DOHH2 (cell line): ENCODE measurements at regions not wholly inside any gene's neighbourhood (a gene's known extent, or its start where the extent isn't known, plus 50 kb on each side); places are given as distances from the start of the nearest gene placed in this dataset.

Source experiments
- H3F3A ChIP-seq: fragments of 200-600 bp; sonication (generic), shearing (Covaris generic); 2 replicates; pipeline ENCODE4 v1.6.0; 2016; ENCODE audit warnings: antibody characterized with exemption, mild to moderate bottlenecking; ENCODE audit not compliant: control insufficient read depth, insufficient read depth
- H3K27ac ChIP-seq: fragments of 200-600 bp; sonication (generic); 2 replicates; pipeline ENCODE4 v1.5.1; 2014; ENCODE audit warnings: low read depth, mild to moderate bottlenecking, low read length, moderate library complexity
- H3K27me3 ChIP-seq: fragments of 200-600 bp; sonication (generic); 2 replicates; pipeline ENCODE4 v1.6.1; 2014; ENCODE audit warnings: mild to moderate bottlenecking, low read length, mixed read lengths; ENCODE audit not compliant: control insufficient read depth
- H3K36me3 ChIP-seq: fragments of 200-600 bp; sonication (generic); 2 replicates; pipeline ENCODE4 v1.6.1; 2014; ENCODE audit warnings: mild to moderate bottlenecking, low read length, moderate library complexity, mixed read lengths; ENCODE audit not compliant: control insufficient read depth
- H3K4me1 ChIP-seq: fragments of 200-600 bp; sonication (generic); 2 replicates; pipeline ENCODE4 v1.6.1; 2014; ENCODE audit warnings: mild to moderate bottlenecking, low read length, mixed read lengths; ENCODE audit not compliant: control insufficient read depth
- H3K4me2 ChIP-seq: fragments of 200-600 bp; sonication (generic); 2 replicates; pipeline ENCODE4 v1.6.0; 2014; ENCODE audit warnings: mild to moderate bottlenecking, low read length, moderate library complexity
- H3K4me3 ChIP-seq: fragments of 200-600 bp; sonication (generic); 2 replicates; pipeline ENCODE4 v1.5.1; 2014; ENCODE audit warnings: mild to moderate bottlenecking, low read length, mixed read lengths
- H3K79me2 ChIP-seq: fragments of 200-600 bp; sonication (generic); 2 replicates; pipeline ENCODE4 v1.6.1; 2014; ENCODE audit warnings: mild to moderate bottlenecking, low read length, mixed read lengths; ENCODE audit not compliant: control insufficient read depth
- H3K9me2 ChIP-seq: fragments of 200-600 bp; sonication (generic); replicated peaks from 2 replicates; pipeline ENCODE4 v1.6.1; 2014; ENCODE audit warnings: mild to moderate bottlenecking, low read length, mixed read lengths; ENCODE audit not compliant: control insufficient read depth
- H3K9me3 ChIP-seq: fragments of 200-600 bp; sonication (generic); 2 replicates; pipeline ENCODE4 v1.6.1; 2014; ENCODE audit warnings: antibody characterized with exemption, low read length, mixed read lengths; ENCODE audit not compliant: control insufficient read depth, insufficient read depth
- H4K20me1 ChIP-seq: fragments of 200-600 bp; sonication (generic); 2 replicates; pipeline ENCODE4 v1.6.0; 2014; ENCODE audit warnings: low read depth, mild to moderate bottlenecking, antibody characterized with exemption, low read length, moderate library complexity; ENCODE audit not compliant: control insufficient read depth, insufficient read depth
- EZH2phosphoT487 ChIP-seq: fragments of 200-600 bp; sonication (generic); IDR thresholded peaks from 2 replicates; pipeline ENCODE4 v1.6.1; 2017; ENCODE audit warnings: borderline replicate concordance, mild to moderate bottlenecking, antibody characterized with exemption, low read length, moderate library complexity, mixed read lengths
- TF ChIP-seq, protein P1 (sequence below): fragments of 200-600 bp; sonication (generic); IDR thresholded peaks from one replicate; pipeline ENCODE4 v1.5.1; 2014; ENCODE audit warnings: antibody characterized with exemption, mild to moderate bottlenecking, low read depth, low read length; ENCODE audit not compliant: poor library complexity, severe bottlenecking

DNA sequence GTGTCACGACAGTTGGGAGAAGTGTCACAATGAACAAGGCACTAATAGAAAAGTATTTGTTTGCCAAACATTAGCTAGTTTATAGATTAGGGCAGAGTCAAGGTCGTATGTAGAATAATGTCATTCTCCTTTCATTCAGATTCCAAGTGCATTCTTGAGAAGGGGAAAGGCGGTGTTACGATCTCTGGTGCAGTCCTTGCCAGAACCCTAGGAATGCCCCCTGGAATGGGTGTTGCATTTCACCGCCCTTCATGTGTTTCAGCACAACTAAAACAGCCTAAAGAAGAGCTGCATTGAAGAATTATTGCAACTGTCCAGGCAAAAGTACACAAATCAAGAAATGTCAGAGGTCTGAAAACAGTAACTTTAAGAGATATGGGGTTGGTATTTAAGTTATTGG lies 721.0 kb upstream of the WWC1 start:
- H3K27ac ChIP-seq = no peak overlapping the region
- TF ChIP-seq, protein P1, sequence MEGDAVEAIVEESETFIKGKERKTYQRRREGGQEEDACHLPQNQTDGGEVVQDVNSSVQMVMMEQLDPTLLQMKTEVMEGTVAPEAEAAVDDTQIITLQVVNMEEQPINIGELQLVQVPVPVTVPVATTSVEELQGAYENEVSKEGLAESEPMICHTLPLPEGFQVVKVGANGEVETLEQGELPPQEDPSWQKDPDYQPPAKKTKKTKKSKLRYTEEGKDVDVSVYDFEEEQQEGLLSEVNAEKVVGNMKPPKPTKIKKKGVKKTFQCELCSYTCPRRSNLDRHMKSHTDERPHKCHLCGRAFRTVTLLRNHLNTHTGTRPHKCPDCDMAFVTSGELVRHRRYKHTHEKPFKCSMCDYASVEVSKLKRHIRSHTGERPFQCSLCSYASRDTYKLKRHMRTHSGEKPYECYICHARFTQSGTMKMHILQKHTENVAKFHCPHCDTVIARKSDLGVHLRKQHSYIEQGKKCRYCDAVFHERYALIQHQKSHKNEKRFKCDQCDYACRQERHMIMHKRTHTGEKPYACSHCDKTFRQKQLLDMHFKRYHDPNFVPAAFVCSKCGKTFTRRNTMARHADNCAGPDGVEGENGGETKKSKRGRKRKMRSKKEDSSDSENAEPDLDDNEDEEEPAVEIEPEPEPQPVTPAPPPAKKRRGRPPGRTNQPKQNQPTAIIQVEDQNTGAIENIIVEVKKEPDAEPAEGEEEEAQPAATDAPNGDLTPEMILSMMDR = no peak
- TF ChIP-seq EZH2phosphoT487 = no peak
- no peaks in the 10 kb centered on the region for H3K9me3 ChIP-seq
- H3K4me2 ChIP-seq = no peak overlapping the region
- no peaks in the 10 kb centered on the region for H3F3A ChIP-seq
- 0 out of 2 replicates have a peak, but pooled peaks cover 3% of the 10 kb centered on the region for H3K27me3 ChIP-seq
- no peaks in the 10 kb centered on the region for H3K9me2 ChIP-seq
- H3K36me3 ChIP-seq = no peaks in the 10 kb centered on the region
- no peaks in the 10 kb centered on the region for H4K20me1 ChIP-seq
- no peaks in the 10 kb centered on the region for H3K79me2 ChIP-seq
- no peaks in the 10 kb centered on the region for H3K4me1 ChIP-seq
- H3K4me3 ChIP-seq = no peak overlapping the region

DNA sequence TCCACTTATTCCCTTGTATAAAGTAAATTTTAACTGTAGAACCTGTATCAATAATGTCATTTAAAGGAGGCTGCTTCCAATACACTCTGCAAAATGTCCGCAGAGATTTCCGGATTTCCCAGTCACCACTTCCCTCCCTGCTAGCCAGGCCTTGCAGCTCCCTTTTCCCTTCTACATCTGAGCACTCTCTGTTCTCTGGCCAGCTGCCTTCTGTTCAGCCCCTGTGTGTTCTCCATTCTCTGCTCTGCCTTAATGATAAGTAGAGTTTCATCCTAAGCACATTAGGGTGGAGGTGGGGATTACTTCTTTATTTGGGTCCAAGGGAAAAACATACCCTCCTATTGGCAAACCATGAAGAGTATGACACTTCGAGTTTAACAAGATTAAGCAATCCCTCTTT lies 719.6 kb upstream of the WWC1 start:
- Histone ChIP-seq H3K9me2 (no peaks in the 10 kb centered on the region), H4K20me1 (no peaks in the 10 kb centered on the region), H3K27ac (no peak overlapping the region), H3K27me3 (0 out of 2 replicates have a peak, but pooled peaks cover 3% of the 10 kb centered on the region), H3F3A (no peaks in the 10 kb centered on the region), H3K9me3 (no peaks in the 10 kb centered on the region), H3K36me3 (no peaks in the 10 kb centered on the region), H3K79me2 (no peaks in the 10 kb centered on the region), H3K4me1 (no peaks in the 10 kb centered on the region), H3K4me3 (no peak overlapping the region), H3K4me2 (no peak overlapping the region)
- TF ChIP-seq EZH2phosphoT487 = no peak
- TF ChIP-seq, protein P1 = no peak

DNA sequence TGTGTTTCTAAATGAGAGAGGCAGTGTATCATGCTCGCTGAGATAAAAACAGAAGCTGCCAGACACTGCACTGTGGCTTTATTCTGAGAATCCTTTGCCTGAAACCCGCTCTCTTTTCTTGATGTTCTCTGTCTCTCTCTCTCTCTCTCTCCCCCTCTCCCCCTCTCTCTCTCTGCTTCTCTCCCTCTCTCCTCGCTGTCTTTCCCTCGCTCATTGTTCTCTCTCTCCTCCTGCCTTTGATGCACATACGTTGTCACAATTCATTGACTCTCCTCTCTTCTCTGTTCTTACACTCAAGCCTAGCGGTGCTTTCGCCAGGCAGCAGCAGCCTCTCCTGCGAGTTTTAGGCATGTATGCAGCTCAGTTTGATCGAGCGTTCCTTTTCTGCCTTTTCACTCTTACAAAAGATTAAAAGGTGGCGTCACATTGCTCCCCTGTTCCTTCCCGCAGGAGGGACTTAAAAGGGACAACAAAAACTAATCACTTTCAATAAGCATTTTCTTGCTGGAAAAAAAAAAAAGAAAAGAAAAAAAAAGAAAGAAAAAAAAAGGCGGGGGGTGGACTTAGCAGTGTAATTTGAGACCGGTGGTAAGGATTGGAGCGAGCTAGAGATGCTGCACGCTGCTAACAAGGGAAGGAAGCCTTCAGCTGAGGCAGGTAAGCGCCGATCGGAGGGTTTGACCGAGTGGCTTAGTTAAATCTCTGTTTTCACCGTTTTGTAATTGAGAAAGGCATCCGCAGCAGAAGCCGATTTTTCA lies 717.9 kb upstream of the WWC1 start:
- Histone ChIP-seq H3K79me2 (no peaks in the 10 kb centered on the region), H3K4me3 (no peak overlapping the region), H3K4me2 (no peak overlapping the region), H3K9me3 (no peaks in the 10 kb centered on the region), H3F3A (no peaks in the 10 kb centered on the region), H3K36me3 (no peaks in the 10 kb centered on the region), H4K20me1 (no peaks in the 10 kb centered on the region), H3K4me1 (no peaks in the 10 kb centered on the region), H3K27ac (no peak overlapping the region), H3K27me3 (0 out of 2 replicates have a peak, but pooled peaks cover 3% of the 10 kb centered on the region), H3K9me2 (no peaks in the 10 kb centered on the region)
- TF ChIP-seq EZH2phosphoT487 = no peak
- TF ChIP-seq, protein P1 = no peak
